Hepatocyte (in vitro differentiated cells): ENCODE measurements at regions not wholly inside any gene's neighbourhood (a gene's known extent, or its start where the extent isn't known, plus 50 kb on each side); places are given as distances from the start of the nearest gene placed in this dataset.
A peak's percentile ranks its signal among the peaks of the same experiment; 100 is the strongest.

ENCODE experiments used
- DNase-seq: peaks from one replicate; pipeline ENCODE4 v3.0.0-alpha.2; 2016; ENCODE audit warnings: low spot score
- H2AFZ ChIP-seq: fragments of 200-600 bp; sonication (generic); 2 replicates; pipeline ENCODE4 v1.6.0; 2016; ENCODE audit warnings: antibody characterized with exemption, mild to moderate bottlenecking
- H3K27ac ChIP-seq: fragments of 200-600 bp; sonication (generic); 2 replicates; pipeline ENCODE4 v1.5.1; 2016; ENCODE audit warnings: mild to moderate bottlenecking
- H3K27me3 ChIP-seq: fragments of 200-600 bp; sonication (generic); 2 replicates; pipeline ENCODE4 v1.6.1; 2016
- H3K36me3 ChIP-seq: fragments of 200-600 bp; sonication (generic); replicated peaks from 2 replicates; pipeline ENCODE4 v1.5.1; 2016; ENCODE audit warnings: low read depth; ENCODE audit not compliant: insufficient read depth
- H3K4me1 ChIP-seq: fragments of 200-600 bp; sonication (generic); 2 replicates; pipeline ENCODE4 v1.5.1; 2016; ENCODE audit warnings: mild to moderate bottlenecking, moderate library complexity; ENCODE audit not compliant: insufficient read depth
- H3K4me2 ChIP-seq: fragments of 200-600 bp; sonication (generic); 2 replicates; pipeline ENCODE4 v1.6.0; 2016
- H3K4me3 ChIP-seq: fragments of 200-600 bp; sonication (generic); 2 replicates; pipeline ENCODE4 v1.5.1; 2016; ENCODE audit warnings: mild to moderate bottlenecking
- H3K79me2 ChIP-seq: fragments of 200-600 bp; sonication (generic); 2 replicates; pipeline ENCODE4 v1.6.0; 2017; ENCODE audit warnings: mild to moderate bottlenecking
- H3K9me2 ChIP-seq: fragments of 200-600 bp; sonication (generic); replicated peaks from 2 replicates; pipeline ENCODE4 v1.6.0; 2017; ENCODE audit warnings: mild to moderate bottlenecking; ENCODE audit not compliant: insufficient read depth
- H3K9me3 ChIP-seq: fragments of 200-600 bp; sonication (generic); 2 replicates; pipeline ENCODE4 v1.5.1; 2016; ENCODE audit warnings: low read depth, mild to moderate bottlenecking
- H4K20me1 ChIP-seq: fragments of 200-600 bp; sonication (generic); 2 replicates; pipeline ENCODE4 v1.6.0; 2016; ENCODE audit warnings: mild to moderate bottlenecking; ENCODE audit not compliant: insufficient read depth, poor library complexity, severe bottlenecking
- EZH2 ChIP-seq: fragments of 200-600 bp; sonication (generic); IDR thresholded peaks from 2 replicates; pipeline ENCODE4 v1.6.1; 2016; ENCODE audit warnings: antibody characterized with exemption, mild to moderate bottlenecking, borderline replicate concordance
- EZH2phosphoT487 ChIP-seq: fragments of 200-600 bp; sonication (generic); IDR thresholded peaks from one replicate; pipeline ENCODE4 v1.6.1; 2018; ENCODE audit warnings: antibody characterized with exemption, mild to moderate bottlenecking, low read depth, moderate library complexity; ENCODE audit not compliant: unreplicated experiment, severe bottlenecking
- WGBS: methylation state at CpG from one replicate; pipeline ENCODE4 v1.1.6; 2016; ENCODE audit warnings: low lambda C conversion rate; ENCODE audit errors: missing lambda C conversion rate; 5-methylcytosine and 5-hydroxymethylcytosine counted together
- TF ChIP-seq, protein P1 (sequence below): fragments of 200-600 bp; sonication (generic); IDR thresholded peaks from 2 replicates; pipeline ENCODE4 v1.5.1; 2016; ENCODE audit warnings: antibody characterized with exemption, mild to moderate bottlenecking; ENCODE audit not compliant: poor library complexity

DNA sequence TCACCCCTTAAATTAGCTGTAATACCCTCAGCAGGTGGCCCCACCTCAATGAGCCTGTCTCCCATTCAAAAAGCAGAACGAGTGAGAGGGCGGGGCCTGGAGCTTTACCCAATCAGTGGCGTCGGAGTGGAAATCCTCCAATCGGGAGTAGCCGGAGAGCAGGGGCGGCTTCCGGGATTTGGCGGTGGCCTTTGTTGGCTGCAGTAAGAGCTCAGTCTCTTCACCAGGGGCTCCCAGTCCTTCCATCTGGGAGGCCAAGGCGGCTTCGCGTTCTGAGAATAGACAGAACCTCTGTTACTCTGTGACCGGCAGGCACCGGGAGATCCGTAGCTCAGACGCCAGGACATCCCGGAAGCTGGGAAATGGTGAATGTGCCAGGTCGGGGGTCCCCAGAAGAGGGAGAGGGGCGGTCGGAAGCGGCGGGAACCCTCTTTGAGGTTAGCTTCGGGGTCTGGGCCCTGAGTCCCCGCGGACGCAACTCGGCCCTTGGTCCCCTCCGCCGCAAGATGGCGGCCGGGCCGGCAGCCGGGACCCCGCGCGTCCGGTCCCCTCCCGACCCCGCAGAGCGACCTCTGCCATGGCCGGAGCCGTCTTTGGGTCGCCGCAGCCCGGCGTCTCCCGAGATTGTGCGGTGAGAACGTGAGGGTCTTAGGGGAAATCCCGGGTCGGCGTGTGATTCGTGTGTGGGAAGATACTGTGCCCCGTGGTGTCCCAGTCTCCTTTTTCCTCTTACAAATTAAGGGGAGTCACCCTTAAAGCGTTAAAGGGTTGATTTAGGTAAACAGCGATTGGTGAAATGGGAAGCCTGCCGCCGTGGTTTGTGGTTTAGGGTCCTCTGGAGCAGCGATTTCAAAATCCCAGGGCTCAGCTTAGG is 160.3 kb upstream of the ZNF267 start:
- Histone ChIP-seq H2AFZ (peak overlapping the region; percentile 79), H3K36me3 (no peaks in the 10 kb centered on the region)

DNA sequence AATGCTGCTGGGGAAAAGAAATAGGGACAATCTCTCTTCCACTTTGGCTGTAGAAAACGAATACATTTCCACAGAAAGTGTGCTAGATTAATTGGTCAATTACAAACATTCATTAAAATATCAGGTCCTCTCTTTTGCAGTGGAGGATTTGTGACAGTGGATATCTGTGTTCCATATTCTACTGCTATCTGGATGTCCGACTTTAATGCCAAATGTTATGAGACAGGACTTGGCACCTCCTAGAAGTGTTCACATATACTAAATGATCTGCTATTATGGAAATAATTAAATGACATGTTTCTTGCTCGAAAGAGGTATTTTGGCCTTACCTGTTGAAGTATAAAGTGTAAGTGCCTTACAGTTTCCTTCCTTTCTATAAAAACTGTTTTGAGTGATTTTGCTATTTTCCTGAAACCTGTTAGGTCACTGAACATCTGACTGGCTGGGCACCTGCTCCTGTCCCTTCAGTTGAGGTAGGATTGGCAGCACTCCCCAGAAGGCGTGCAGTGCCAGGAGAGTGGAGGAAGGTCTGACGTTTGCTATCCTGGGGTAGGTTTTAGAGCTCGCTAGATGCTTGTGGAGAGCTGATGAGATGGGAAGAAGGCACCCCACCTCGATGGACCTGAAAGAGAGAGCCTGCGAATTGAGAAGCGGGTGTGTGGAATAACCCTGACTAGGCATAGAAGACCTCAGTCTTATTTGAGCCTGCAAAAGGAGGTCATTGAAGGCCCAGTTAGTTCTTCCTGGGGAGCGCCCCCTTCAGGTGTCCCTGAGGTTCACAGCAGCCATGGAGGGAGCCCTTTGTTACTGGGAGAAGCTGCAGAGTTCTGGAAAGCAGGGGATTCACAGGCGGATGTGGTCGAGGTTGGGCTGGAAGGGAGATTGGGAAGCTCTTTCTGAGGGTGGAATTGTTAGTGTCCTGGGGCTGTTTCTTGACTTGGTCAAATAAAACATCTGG is 159.4 kb upstream of the ZNF267 start:
- Histone ChIP-seq H3K4me2 (peak overlapping the region; percentile 87), H3K27me3 (no peaks in the 10 kb centered on the region), H4K20me1 (no peaks in the 10 kb centered on the region), H3K79me2 (peaks cover 47% of the 10 kb centered on the region), H3K27ac (peak overlapping the region; percentile 97), H2AFZ (peak overlapping the region; percentile 79), H3K4me3 (peak overlapping the region; percentile 37), H3K4me1 (peaks cover 11% of the 10 kb centered on the region), H3K9me3 (no peaks in the 10 kb centered on the region), H3K9me2 (no peaks in the 10 kb centered on the region), H3K36me3 (no peaks in the 10 kb centered on the region)
- no peak for DNase-seq
- no peak for TF ChIP-seq EZH2phosphoT487
- TF ChIP-seq, protein P1, sequence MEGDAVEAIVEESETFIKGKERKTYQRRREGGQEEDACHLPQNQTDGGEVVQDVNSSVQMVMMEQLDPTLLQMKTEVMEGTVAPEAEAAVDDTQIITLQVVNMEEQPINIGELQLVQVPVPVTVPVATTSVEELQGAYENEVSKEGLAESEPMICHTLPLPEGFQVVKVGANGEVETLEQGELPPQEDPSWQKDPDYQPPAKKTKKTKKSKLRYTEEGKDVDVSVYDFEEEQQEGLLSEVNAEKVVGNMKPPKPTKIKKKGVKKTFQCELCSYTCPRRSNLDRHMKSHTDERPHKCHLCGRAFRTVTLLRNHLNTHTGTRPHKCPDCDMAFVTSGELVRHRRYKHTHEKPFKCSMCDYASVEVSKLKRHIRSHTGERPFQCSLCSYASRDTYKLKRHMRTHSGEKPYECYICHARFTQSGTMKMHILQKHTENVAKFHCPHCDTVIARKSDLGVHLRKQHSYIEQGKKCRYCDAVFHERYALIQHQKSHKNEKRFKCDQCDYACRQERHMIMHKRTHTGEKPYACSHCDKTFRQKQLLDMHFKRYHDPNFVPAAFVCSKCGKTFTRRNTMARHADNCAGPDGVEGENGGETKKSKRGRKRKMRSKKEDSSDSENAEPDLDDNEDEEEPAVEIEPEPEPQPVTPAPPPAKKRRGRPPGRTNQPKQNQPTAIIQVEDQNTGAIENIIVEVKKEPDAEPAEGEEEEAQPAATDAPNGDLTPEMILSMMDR: peak; percentile 36
- 51% methylated on average over 12 of the region's 12 CpGs for WGBS

More for the DNA sequence above, 160.3 kb upstream of the ZNF267 start:
- H3K27ac ChIP-seq: peak overlapping the region; percentile 97
- peaks cover 44% of the 10 kb centered on the region for H3K79me2 ChIP-seq
- H3K4me1 ChIP-seq: peaks cover 11% of the 10 kb centered on the region
- WGBS: 2% methylated on average over 55 of the region's 59 CpGs
- H3K4me2 ChIP-seq: peak overlapping the region; percentile 87
- H3K9me2 ChIP-seq: no peaks in the 10 kb centered on the region
- TF ChIP-seq, protein P1: no peak
- no peak for TF ChIP-seq EZH2phosphoT487
- TF ChIP-seq EZH2: no peak
- H3K4me3 ChIP-seq: peak overlapping the region; percentile 37
- H4K20me1 ChIP-seq: no peaks in the 10 kb centered on the region
- no peaks in the 10 kb centered on the region for H3K9me3 ChIP-seq
- peak; percentile 96 for DNase-seq
- no peaks in the 10 kb centered on the region for H3K27me3 ChIP-seq

DNA sequence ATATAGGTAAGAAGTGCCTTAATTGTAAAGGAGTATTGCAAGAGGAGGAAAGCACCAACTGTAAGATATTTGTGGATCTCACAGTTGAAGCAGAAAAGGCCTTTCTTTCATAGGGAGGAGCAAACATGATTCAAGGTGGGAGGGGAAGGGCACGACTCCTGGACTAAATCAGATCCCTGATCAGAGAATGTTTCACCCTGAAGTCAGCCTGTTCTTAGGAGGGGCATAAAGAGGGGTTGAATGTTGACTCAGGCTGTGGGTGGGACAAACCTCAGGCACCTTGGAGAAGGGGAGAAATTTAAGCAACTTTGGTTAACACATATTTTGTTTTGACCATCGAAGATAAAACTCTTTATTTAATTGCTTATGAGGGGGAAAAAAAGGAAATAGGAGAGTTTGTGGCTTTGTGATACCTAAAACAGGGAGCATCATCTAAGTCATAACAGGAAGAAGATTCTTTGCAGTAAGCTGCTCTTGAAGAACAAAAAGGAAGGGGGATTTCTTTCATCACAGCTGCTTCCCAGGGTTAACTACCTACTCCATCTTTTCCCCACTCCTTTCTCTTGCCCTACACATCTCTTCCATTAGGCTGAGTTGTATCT is 158.6 kb upstream of the ZNF267 start:
- Histone ChIP-seq H3K9me3 (no peaks in the 10 kb centered on the region), H3K4me1 (peaks cover 11% of the 10 kb centered on the region), H3K9me2 (no peaks in the 10 kb centered on the region), H3K36me3 (no peaks in the 10 kb centered on the region), H3K27me3 (no peaks in the 10 kb centered on the region), H3K4me3 (no peak overlapping the region), H2AFZ (no peak overlapping the region), H3K79me2 (peaks cover 55% of the 10 kb centered on the region), H3K4me2 (peak overlapping the region; percentile 87), H4K20me1 (no peaks in the 10 kb centered on the region), H3K27ac (no peak overlapping the region)
- WGBS: 72% methylated on average over 2 of the region's 2 CpGs
- no peak for DNase-seq
- TF ChIP-seq EZH2phosphoT487: no peak
- TF ChIP-seq, protein P1: no peak
